Keratinocyte (primary cell): ENCODE measurements at regions not wholly inside any gene's neighbourhood (a gene's known extent, or its start where the extent isn't known, plus 50 kb on each side); places are given as distances from the start of the nearest gene placed in this dataset.
"Not testable (repeated sequence)": the region's sequence is repeated elsewhere in the genome, so short reads cannot be mapped to it uniquely, and the experiment has no call there.

ENCODE experiments used
- DNase-seq: peaks from one replicate; pipeline ENCODE4 v3.0.0-alpha.2; 2011; ENCODE audit warnings: low read depth, missing footprints, low spot score
- FAIRE-seq: peaks from 2 replicates; lab custom pipeline; 2011; peaks lifted over from hg19 to GRCh38; lab: Jason Lieb, UNC
- H2AFZ ChIP-seq: 2 replicates; pipeline ENCODE4 v1.6.0; 2012; ENCODE audit warnings: low read length, control low read depth, inconsistent platforms; ENCODE audit not compliant: control insufficient read depth
- H3K27ac ChIP-seq: 2 replicates; pipeline ENCODE4 v1.5.1; 2011; ENCODE audit warnings: low read length; ENCODE audit not compliant: control insufficient read depth, insufficient read depth
- H3K27me3 ChIP-seq: 3 replicates; pipeline ENCODE4 v1.6.0; 2011; ENCODE audit warnings: low read length; ENCODE audit not compliant: control insufficient read depth, insufficient read depth; ENCODE audit errors: extremely low read depth
- H3K36me3 ChIP-seq, 2 experiments: 2 replicates in 1 of 2; 3 replicates in 1 of 2; pipeline ENCODE4 v1.5.1; 2011; ENCODE audit warnings: low read length in 2 of 2, mild to moderate bottlenecking in 1 of 2; ENCODE audit not compliant: control insufficient read depth in 2 of 2, insufficient read depth in 2 of 2; ENCODE audit errors: extremely low read depth in 1 of 2
- H3K4me1 ChIP-seq: 3 replicates; pipeline ENCODE4 v1.5.1; 2011; ENCODE audit warnings: low read length; ENCODE audit not compliant: control insufficient read depth, insufficient read depth; ENCODE audit errors: extremely low read depth
- H3K4me2 ChIP-seq: 3 replicates; pipeline ENCODE4 v1.6.0; 2011; ENCODE audit warnings: low read depth, low read length; ENCODE audit not compliant: control insufficient read depth, insufficient read depth; ENCODE audit errors: extremely low read depth
- H3K4me3 ChIP-seq, 3 experiments: fragments of 200-600 bp in 1 of 3; sonication (generic) in 1 of 3; 2 replicates in 2 of 3; 3 replicates in 1 of 3; pipeline ENCODE4 v1.5.1; 2011 to 2016; ENCODE audit warnings: low read length in 3 of 3, mild to moderate bottlenecking in 3 of 3, control low read depth in 2 of 3, inconsistent platforms in 1 of 3, low read depth in 1 of 3, mixed read lengths in 1 of 3, mixed run types in 1 of 3, moderate library complexity in 1 of 3; ENCODE audit not compliant: control insufficient read depth in 2 of 3, insufficient read depth in 2 of 3; ENCODE audit errors: extremely low read depth in 1 of 3
- H3K79me2 ChIP-seq: 2 replicates; pipeline ENCODE4 v1.6.0; 2012; ENCODE audit warnings: low read length; ENCODE audit not compliant: control insufficient read depth, insufficient read depth
- H3K9ac ChIP-seq: 3 replicates; pipeline ENCODE4 v1.6.0; 2011; ENCODE audit warnings: low read length; ENCODE audit not compliant: control insufficient read depth, insufficient read depth; ENCODE audit errors: extremely low read depth
- H3K9me1 ChIP-seq: 3 replicates; pipeline ENCODE4 v1.6.0; 2011; ENCODE audit warnings: low read length; ENCODE audit not compliant: control insufficient read depth, insufficient read depth; ENCODE audit errors: extremely low read depth
- H3K9me3 ChIP-seq: 2 replicates; pipeline ENCODE4 v1.5.1; 2012; ENCODE audit warnings: low read depth, low read length; ENCODE audit not compliant: control insufficient read depth
- H4K20me1 ChIP-seq: 3 replicates; pipeline ENCODE4 v1.6.0; 2011; ENCODE audit warnings: low read length; ENCODE audit not compliant: control insufficient read depth, insufficient read depth; ENCODE audit errors: extremely low read depth
- CTCF ChIP-seq, 3 experiments: IDR thresholded peaks in 1 of 3; conservative IDR thresholded peaks in 1 of 3; optimal IDR thresholded peaks in 1 of 3; 2 replicates in 2 of 3; 3 replicates in 1 of 3; pipeline versions ENCODE3 to v1.5.1; 2011; ENCODE audit warnings: low read length in 3 of 3, mild to moderate bottlenecking in 3 of 3, moderate library complexity in 2 of 3, control low read depth in 1 of 3, inconsistent platforms in 1 of 3; ENCODE audit not compliant: insufficient read depth in 2 of 3; ENCODE audit errors: extremely low read depth in 1 of 3
- EZH2 ChIP-seq: IDR thresholded peaks from one replicate; pipeline ENCODE4 v1.6.1; 2012; ENCODE audit warnings: inconsistent platforms, mild to moderate bottlenecking, low read length, moderate library complexity
- dilution Hi-C: fragments of 300-500 bp; cut with MboI; formaldehyde crosslinking; loops from one replicate; pipeline ENCODE4 v1.7.0; 2020; ENCODE audit warnings: low sequenced_read_pairs; ENCODE audit not compliant: extremely low pct_ligation_motif_present

DNA sequence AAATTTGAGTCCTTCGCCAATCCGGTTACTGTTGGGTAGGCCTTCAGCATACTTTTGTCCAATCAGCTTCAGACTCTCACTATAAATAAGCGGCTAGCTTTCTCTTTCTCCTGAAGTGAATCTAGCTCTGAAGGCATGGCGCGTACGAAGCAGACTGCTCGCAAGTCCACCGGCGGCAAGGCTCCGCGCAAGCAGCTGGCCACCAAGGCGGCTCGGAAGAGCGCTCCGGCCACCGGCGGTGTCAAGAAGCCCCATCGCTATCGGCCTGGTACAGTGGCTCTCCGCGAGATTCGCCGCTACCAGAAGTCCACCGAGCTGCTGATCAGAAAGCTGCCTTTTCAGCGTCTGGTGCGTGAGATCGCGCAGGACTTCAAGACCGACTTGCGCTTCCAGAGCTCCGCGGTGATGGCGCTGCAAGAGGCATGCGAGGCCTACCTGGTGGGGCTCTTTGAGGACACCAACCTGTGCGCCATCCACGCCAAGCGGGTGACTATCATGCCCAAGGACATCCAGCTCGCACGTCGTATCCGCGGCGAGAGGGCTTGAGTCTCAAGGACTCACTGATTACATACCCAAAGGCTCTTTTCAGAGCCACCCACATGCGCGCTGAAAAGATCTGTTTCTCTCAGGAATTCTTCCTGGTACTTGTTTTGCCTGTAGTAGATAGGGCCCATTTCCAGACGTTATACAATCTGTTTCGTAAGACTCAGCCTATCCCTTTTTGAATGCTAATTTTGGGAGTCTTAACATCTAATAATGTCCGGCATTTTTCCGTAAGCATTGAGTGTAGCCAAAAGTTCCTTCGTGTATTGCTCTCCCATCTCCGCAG, 102.0 kb downstream of the OR2B2 start:
- Histone ChIP-seq H3K27me3 (no peaks in the 10 kb centered on the region), H3K4me3 (peak overlapping the region; percentile 43 to 84 (median 83)), H3K79me2 (no peaks in the 10 kb centered on the region), H2AFZ (peak overlapping the region; percentile 66), H3K9me3 (no peaks in the 10 kb centered on the region), H4K20me1 (no peaks in the 10 kb centered on the region), H3K9ac (peak overlapping the region; percentile 89), H3K4me1 (peaks cover 17% of the 10 kb centered on the region), H3K9me1 (no peaks in the 10 kb centered on the region), H3K36me3 (no peaks in the 10 kb centered on the region), H3K27ac (peak overlapping the region; percentile 88), H3K4me2 (peak overlapping the region; percentile 96)
- TF ChIP-seq CTCF (optimal IDR thresholded peaks at IDR 0.05 in 1 of 3, IDR thresholded peaks at IDR 0.05 in 1 of 3, conservative IDR thresholded peaks at IDR 0.05 in 1 of 3; ENCODE audit: extremely low read depth in 1 of 3, insufficient read depth in 2 of 3, low read length in 3 of 3) (peak; percentile 9 to 19 (median 18)), EZH2 (no peak)
- DNase-seq = peak; percentile 75
- dilution Hi-C loops = no loop called here
- no peak for FAIRE-seq

- Histone ChIP-seq H3K4me3 (peak overlapping the region; percentile 50 to 83 (median 69)), H2AFZ (no peak overlapping the region), H3K27me3 (no peaks in the 10 kb centered on the region), H3K9me3 (no peaks in the 10 kb centered on the region), H3K4me1 (peaks cover 14% of the 10 kb centered on the region), H3K4me2 (peak overlapping the region; percentile 96), H3K27ac (peak overlapping the region; percentile 88), H3K36me3 (no peaks in the 10 kb centered on the region), H3K9ac (peak overlapping the region; percentile 89), H4K20me1 (no peaks in the 10 kb centered on the region), H3K9me1 (no peaks in the 10 kb centered on the region), H3K79me2 (no peaks in the 10 kb centered on the region)
- dilution Hi-C loops = no loop called here
- FAIRE-seq = no peak
- TF ChIP-seq EZH2 (no peak), CTCF (optimal IDR thresholded peaks at IDR 0.05 in 1 of 3, IDR thresholded peaks at IDR 0.05 in 1 of 3, conservative IDR thresholded peaks at IDR 0.05 in 1 of 3; ENCODE audit: extremely low read depth in 1 of 3, insufficient read depth in 2 of 3, low read length in 3 of 3) (no peak)
- no peak for DNase-seq
These were observed 102.9 kb downstream of the OR2B2 start for GRCh38 chr6:27809067-27809938.

DNA sequence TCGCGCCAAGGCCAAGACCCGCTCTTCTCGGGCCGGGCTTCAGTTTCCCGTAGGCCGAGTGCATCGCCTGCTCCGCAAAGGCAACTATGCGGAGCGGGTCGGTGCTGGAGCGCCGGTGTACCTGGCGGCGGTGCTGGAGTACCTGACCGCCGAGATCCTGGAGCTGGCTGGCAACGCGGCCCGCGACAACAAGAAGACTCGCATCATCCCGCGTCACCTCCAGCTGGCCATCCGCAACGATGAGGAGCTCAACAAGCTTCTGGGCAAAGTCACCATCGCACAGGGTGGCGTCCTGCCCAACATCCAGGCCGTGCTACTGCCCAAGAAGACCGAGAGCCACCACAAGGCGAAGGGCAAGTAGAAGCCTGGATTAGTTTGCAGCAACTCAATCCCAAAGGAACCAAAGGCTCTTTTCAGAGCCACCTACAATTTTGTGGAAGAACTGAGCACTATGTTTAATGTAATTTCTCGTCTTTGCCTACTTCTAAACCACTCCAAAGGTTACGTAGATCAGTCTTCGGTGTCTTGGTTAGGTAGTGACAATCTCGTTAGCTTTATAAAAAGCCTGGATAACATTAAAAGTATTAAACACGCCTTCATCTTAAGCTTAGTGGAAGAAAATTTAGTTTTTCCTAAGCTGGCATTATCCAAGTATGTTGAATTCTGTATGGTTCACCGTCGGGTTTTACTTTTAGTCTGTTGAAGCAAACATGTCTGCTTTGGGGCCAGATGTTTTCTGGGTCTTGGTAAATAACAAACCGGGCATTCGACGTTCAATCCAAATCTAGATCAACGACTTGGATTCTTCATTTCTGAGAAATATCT, 103.7 kb downstream of the OR2B2 start:
- H3K9me1 ChIP-seq, H4K20me1 ChIP-seq, H3K4me1 ChIP-seq, H3K79me2 ChIP-seq, H3K36me3 ChIP-seq, H3K9me3 ChIP-seq, dilution Hi-C loops, H3K27me3 ChIP-seq, DNase-seq, FAIRE-seq: not testable (repeated sequence)
- H3K4me2 ChIP-seq = peak overlapping the region; percentile 96
- H3K4me3 ChIP-seq = peak overlapping the region; percentile 50 to 78 (median 69)
- H3K9ac ChIP-seq = peak overlapping the region; percentile 74
- H2AFZ ChIP-seq = peak overlapping the region; percentile 50
- peak overlapping the region; percentile 85 for H3K27ac ChIP-seq
